ENCODE measurements at regions not wholly inside any gene's neighbourhood (a gene's known extent, or its start where the extent isn't known, plus 50 kb on each side); places are given as distances from the start of the nearest gene placed in this dataset.

- TF ChIP-seq CTCF (IDR thresholded peaks at IDR 0.05) = no peak
- TF ChIP-seq POLR2A (IDR thresholded peaks at IDR 0.05) = no peak
Measured at GRCh38 chr15:96124436-96124835, 206.1 kb upstream of the NR2F2 start.

All from body of pancreas (tissue), 4 donors.